Loucy (cell line): ENCODE measurements at regions not wholly inside any gene's neighbourhood (a gene's known extent, or its start where the extent isn't known, plus 50 kb on each side); places are given as distances from the start of the nearest gene placed in this dataset.

ENCODE experiments used
- H2AFZ ChIP-seq: fragments of 200-600 bp; sonication (generic); 2 replicates; pipeline ENCODE4 v1.6.0; 2016; ENCODE audit warnings: antibody characterized with exemption, mild to moderate bottlenecking, low read length, moderate library complexity
- H3F3A ChIP-seq: fragments of 200-600 bp; 2 replicates; pipeline ENCODE4 v1.6.0; 2016; ENCODE audit warnings: antibody characterized with exemption, low read depth, mild to moderate bottlenecking
- H3K27me3 ChIP-seq: fragments of 200-600 bp; sonication (generic); 2 replicates; pipeline ENCODE4 v1.6.1; 2014; ENCODE audit warnings: low read length, mild to moderate bottlenecking; ENCODE audit not compliant: insufficient read depth, poor library complexity, severe bottlenecking
- H3K36me3 ChIP-seq: fragments of 200-600 bp; sonication (generic); 2 replicates; pipeline ENCODE4 v1.6.1; 2016; ENCODE audit warnings: low read length; ENCODE audit not compliant: insufficient read depth
- H3K4me1 ChIP-seq: fragments of 200-600 bp; sonication (generic); 2 replicates; pipeline ENCODE4 v1.5.1; 2014; ENCODE audit warnings: low read length, mild to moderate bottlenecking; ENCODE audit not compliant: insufficient read depth, poor library complexity, severe bottlenecking
- H3K4me2 ChIP-seq: fragments of 200-600 bp; sonication (generic); 2 replicates; pipeline ENCODE4 v1.6.0; 2014; ENCODE audit warnings: antibody characterized with exemption, low read length, low read depth, mild to moderate bottlenecking; ENCODE audit not compliant: poor library complexity, severe bottlenecking
- H3K4me3 ChIP-seq: fragments of 200-600 bp; sonication (generic); 2 replicates; pipeline ENCODE4 v1.5.1; 2014; ENCODE audit warnings: low read length, mild to moderate bottlenecking, mixed read lengths; ENCODE audit not compliant: poor library complexity, severe bottlenecking
- H3K79me2 ChIP-seq: fragments of 200-600 bp; sonication (generic); 2 replicates; pipeline ENCODE4 v1.6.1; 2014; ENCODE audit warnings: low read length; ENCODE audit not compliant: insufficient read depth
- H3K9ac ChIP-seq: fragments of 200-600 bp; sonication (generic); 2 replicates; pipeline ENCODE4 v1.6.0; 2014; ENCODE audit warnings: mild to moderate bottlenecking, low read depth, low read length, moderate library complexity; ENCODE audit not compliant: poor library complexity, severe bottlenecking
- H3K9me2 ChIP-seq: fragments of 200-600 bp; sonication (generic); replicated peaks from 2 replicates; pipeline ENCODE4 v1.6.1; 2016; ENCODE audit warnings: low read depth, low read length, mixed read lengths
- H3K9me3 ChIP-seq: fragments of 200-600 bp; sonication (generic); 2 replicates; pipeline ENCODE4 v1.6.1; 2014; ENCODE audit warnings: mild to moderate bottlenecking, antibody characterized with exemption, low read length, low read depth; ENCODE audit not compliant: insufficient read depth
- H4K20me1 ChIP-seq: fragments of 200-600 bp; sonication (generic); 2 replicates; pipeline ENCODE4 v1.6.0; 2014; ENCODE audit warnings: antibody characterized with exemption, low read length, mild to moderate bottlenecking; ENCODE audit not compliant: insufficient read depth, poor library complexity, severe bottlenecking
- CTCF ChIP-seq: fragments of 200-600 bp; sonication (generic); conservative IDR thresholded peaks from 2 replicates; pipeline ENCODE4 v1.5.1; 2014; ENCODE audit warnings: mild to moderate bottlenecking, antibody characterized with exemption, low read length
- EZH2phosphoT487 ChIP-seq: fragments of 200-600 bp; IDR thresholded peaks from 2 replicates; pipeline ENCODE4 v1.6.1; 2018; ENCODE audit warnings: antibody characterized with exemption, mild to moderate bottlenecking, moderate library complexity, borderline replicate concordance

- H3K36me3 ChIP-seq = no peaks in the 10 kb centered on the region
- TF ChIP-seq EZH2phosphoT487 = no peak
- H4K20me1 ChIP-seq = no peaks in the 10 kb centered on the region
- H3K4me3 ChIP-seq = no peak overlapping the region
- H3K4me2 ChIP-seq = no peak overlapping the region
- H3K9me2 ChIP-seq = no peaks in the 10 kb centered on the region
- H3K9ac ChIP-seq = no peak overlapping the region
- H3K27me3 ChIP-seq = no peaks in the 10 kb centered on the region
- no peaks in the 10 kb centered on the region for H3F3A ChIP-seq
- H3K4me1 ChIP-seq = no peaks in the 10 kb centered on the region
- no peaks in the 10 kb centered on the region for H3K9me3 ChIP-seq
- H3K79me2 ChIP-seq = no peaks in the 10 kb centered on the region
- H2AFZ ChIP-seq = no peak overlapping the region
Observed at GRCh38 chr7:108809356-108809755, 239.7 kb downstream of the DNAJB9 start.

- no peaks in the 10 kb centered on the region for H3K27me3 ChIP-seq
Observed at GRCh38 chr7:108810756-108811385, 241.2 kb downstream of the DNAJB9 start.

GRCh38 chr7:108813251-108814014 lies 243.8 kb downstream of the DNAJB9 start:
- no peaks in the 10 kb centered on the region for H3K4me1 ChIP-seq
- no peaks in the 10 kb centered on the region for H4K20me1 ChIP-seq
- H3F3A ChIP-seq = no peaks in the 10 kb centered on the region
- H3K79me2 ChIP-seq = no peaks in the 10 kb centered on the region
- no peaks in the 10 kb centered on the region for H3K9me3 ChIP-seq
- no peak overlapping the region for H3K4me3 ChIP-seq
- H3K4me2 ChIP-seq = no peak overlapping the region
- H3K27me3 ChIP-seq = no peaks in the 10 kb centered on the region
- no peaks in the 10 kb centered on the region for H3K9me2 ChIP-seq
- TF ChIP-seq EZH2phosphoT487 (no peak), CTCF (no peak)
- H3K9ac ChIP-seq = no peak overlapping the region
- H3K36me3 ChIP-seq = no peaks in the 10 kb centered on the region
- no peak overlapping the region for H2AFZ ChIP-seq

More at GRCh38 chr7:108810756-108811385, 241.2 kb downstream of the DNAJB9 start:
- no peaks in the 10 kb centered on the region for H3K36me3 ChIP-seq
- no peaks in the 10 kb centered on the region for H4K20me1 ChIP-seq
- no peak overlapping the region for H3K4me2 ChIP-seq
- no peaks in the 10 kb centered on the region for H3K9me2 ChIP-seq
- no peaks in the 10 kb centered on the region for H3K79me2 ChIP-seq
- H2AFZ ChIP-seq = no peak overlapping the region
- no peak overlapping the region for H3K4me3 ChIP-seq
- H3F3A ChIP-seq = no peaks in the 10 kb centered on the region
- TF ChIP-seq EZH2phosphoT487 (no peak), CTCF (no peak)
- no peaks in the 10 kb centered on the region for H3K4me1 ChIP-seq
- no peak overlapping the region for H3K9ac ChIP-seq
- no peaks in the 10 kb centered on the region for H3K9me3 ChIP-seq
